ENCODE measurements at regions not wholly inside any gene's neighbourhood (a gene's known extent, or its start where the extent isn't known, plus 50 kb on each side); places are given as distances from the start of the nearest gene placed in this dataset.

DNA sequence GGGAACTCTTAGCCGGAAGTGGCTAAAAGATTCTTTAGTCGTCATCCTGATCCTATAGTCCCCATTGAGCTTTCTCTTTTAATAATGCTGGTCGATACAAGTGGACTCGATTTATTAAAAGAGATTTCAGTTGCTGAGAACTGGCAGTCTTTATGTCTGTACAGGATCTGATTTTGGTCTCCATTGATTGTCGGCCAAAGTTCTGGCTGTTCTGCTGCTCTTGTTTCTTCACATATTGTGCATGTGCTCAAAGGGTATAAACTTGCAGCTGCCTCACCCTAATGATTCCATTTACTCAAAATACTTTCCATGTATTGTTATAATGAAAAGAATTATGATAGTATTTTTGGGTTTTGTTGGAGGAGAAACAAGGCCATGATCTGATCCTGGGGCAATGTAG, 100.7 kb upstream of the CTTNBP2 start:
- Histone ChIP-seq H3K27ac (no peak overlapping the region), H3K4me3 (no peak overlapping the region), H3K9me3 (no peaks in the 10 kb centered on the region), H3K36me3 (no peaks in the 10 kb centered on the region), H3K9ac (ENCODE audit: low read depth in 2 of 2, low read length in 2 of 2) (no peak overlapping the region), H3K4me1 (no peaks in the 10 kb centered on the region), H3K27me3 (no peaks in the 10 kb centered on the region)
- intact Hi-C loops (cut with DNase I), result no loop called here
- no peak for DNase-seq
- TF ChIP-seq, protein P1, sequence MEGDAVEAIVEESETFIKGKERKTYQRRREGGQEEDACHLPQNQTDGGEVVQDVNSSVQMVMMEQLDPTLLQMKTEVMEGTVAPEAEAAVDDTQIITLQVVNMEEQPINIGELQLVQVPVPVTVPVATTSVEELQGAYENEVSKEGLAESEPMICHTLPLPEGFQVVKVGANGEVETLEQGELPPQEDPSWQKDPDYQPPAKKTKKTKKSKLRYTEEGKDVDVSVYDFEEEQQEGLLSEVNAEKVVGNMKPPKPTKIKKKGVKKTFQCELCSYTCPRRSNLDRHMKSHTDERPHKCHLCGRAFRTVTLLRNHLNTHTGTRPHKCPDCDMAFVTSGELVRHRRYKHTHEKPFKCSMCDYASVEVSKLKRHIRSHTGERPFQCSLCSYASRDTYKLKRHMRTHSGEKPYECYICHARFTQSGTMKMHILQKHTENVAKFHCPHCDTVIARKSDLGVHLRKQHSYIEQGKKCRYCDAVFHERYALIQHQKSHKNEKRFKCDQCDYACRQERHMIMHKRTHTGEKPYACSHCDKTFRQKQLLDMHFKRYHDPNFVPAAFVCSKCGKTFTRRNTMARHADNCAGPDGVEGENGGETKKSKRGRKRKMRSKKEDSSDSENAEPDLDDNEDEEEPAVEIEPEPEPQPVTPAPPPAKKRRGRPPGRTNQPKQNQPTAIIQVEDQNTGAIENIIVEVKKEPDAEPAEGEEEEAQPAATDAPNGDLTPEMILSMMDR (IDR thresholded peaks at IDR 0.05), result no peak

DNA sequence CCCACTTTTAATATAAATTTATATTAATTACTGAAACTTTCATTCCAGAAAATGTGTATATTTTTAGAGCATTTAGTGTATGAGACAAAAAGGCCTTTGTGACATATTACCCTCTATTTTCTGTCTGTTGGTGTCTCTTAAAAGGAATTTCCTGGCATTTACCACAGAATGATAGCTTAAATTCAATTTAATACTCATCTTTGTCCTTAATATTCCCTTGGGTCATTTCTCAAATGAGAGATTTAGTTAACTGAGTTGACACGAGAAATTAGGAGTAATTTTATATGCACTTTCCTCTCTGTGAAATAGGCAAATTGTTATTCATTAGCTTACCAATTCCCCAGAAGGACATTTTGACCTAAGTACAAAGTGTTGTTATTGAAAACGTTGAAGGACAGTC, 101.7 kb upstream of the CTTNBP2 start:
- DNase-seq, result no peak
- H3K4me1 ChIP-seq, result no peaks in the 10 kb centered on the region
- no peaks in the 10 kb centered on the region for H3K9me3 ChIP-seq
- no peak overlapping the region for H3K9ac ChIP-seq (ENCODE audit: low read depth in 2 of 2, low read length in 2 of 2)
- TF ChIP-seq, protein P1 (IDR thresholded peaks at IDR 0.05), result no peak
- H3K27ac ChIP-seq, result no peak overlapping the region
- no peaks in the 10 kb centered on the region for H3K36me3 ChIP-seq
- intact Hi-C loops (cut with DNase I), result no loop called here
- no peak overlapping the region for H3K4me3 ChIP-seq
- H3K27me3 ChIP-seq, result no peaks in the 10 kb centered on the region

DNA sequence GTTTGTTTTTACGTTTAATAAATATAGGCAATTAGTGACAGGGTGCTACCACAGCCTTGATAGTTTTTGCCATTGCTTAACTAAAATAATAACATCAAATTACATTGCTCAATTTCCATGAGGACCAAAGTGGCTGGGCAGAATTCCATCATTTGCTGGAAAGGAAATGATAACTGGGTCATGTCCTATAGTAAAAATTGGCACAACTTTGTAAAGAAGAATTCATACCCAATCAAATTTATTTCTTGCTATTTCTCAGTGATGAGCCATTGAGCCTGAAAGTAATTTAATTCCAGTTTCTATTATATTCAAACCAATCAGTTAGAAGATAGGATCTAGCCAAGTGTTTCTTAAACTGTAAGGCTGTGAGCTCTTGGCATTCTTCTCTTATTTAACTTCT, 102.2 kb upstream of the CTTNBP2 start:
- DNase-seq, result no peak
- no peaks in the 10 kb centered on the region for H3K27me3 ChIP-seq
- TF ChIP-seq, protein P1 (IDR thresholded peaks at IDR 0.05), result no peak
- H3K4me1 ChIP-seq, result no peaks in the 10 kb centered on the region
- H3K9ac ChIP-seq (ENCODE audit: low read depth in 2 of 2, low read length in 2 of 2), result no peak overlapping the region
- H3K4me3 ChIP-seq, result no peak overlapping the region
- H3K9me3 ChIP-seq, result no peaks in the 10 kb centered on the region
- intact Hi-C loops (cut with DNase I), result no loop called here
- no peaks in the 10 kb centered on the region for H3K36me3 ChIP-seq
- H3K27ac ChIP-seq, result no peak overlapping the region

DNA sequence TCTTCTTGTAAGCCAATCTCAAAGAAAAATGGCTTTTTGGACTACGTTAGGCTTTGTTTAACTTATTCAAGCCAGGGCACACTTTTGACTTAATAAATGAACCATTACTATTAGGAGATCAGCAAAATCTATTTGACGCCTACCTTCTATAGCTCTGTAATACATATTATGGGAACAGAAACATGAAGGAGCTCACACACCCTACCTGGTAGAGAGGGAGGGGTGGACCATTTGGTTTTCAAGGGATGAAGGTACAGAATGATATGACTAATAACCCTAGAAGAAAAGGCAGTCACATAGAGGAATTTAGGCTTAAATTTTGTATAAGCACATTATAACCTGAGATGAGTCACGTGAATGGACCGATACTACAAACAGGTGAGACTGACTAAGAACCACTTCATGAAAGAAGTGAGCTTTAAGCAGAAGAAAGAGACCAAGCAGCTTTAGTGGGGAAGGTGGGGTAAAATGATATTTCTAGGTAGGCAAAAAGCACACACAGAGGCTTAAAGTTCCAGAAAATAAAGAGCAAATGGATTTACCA, 106.8 kb upstream of the CTTNBP2 start:
- Histone ChIP-seq H3K4me1 (peaks cover 7% of the 10 kb centered on the region), H3K9me3 (no peaks in the 10 kb centered on the region), H3K36me3 (no peaks in the 10 kb centered on the region), H3K4me3 (no peak overlapping the region), H3K27ac (no peak overlapping the region), H3K9ac (ENCODE audit: low read depth in 2 of 2, low read length in 2 of 2) (no peak overlapping the region), H3K27me3 (no peaks in the 10 kb centered on the region)
- TF ChIP-seq, protein P1 (IDR thresholded peaks at IDR 0.05), result no peak
- no peak for DNase-seq
- intact Hi-C loops (cut with DNase I), result no loop called here

DNA sequence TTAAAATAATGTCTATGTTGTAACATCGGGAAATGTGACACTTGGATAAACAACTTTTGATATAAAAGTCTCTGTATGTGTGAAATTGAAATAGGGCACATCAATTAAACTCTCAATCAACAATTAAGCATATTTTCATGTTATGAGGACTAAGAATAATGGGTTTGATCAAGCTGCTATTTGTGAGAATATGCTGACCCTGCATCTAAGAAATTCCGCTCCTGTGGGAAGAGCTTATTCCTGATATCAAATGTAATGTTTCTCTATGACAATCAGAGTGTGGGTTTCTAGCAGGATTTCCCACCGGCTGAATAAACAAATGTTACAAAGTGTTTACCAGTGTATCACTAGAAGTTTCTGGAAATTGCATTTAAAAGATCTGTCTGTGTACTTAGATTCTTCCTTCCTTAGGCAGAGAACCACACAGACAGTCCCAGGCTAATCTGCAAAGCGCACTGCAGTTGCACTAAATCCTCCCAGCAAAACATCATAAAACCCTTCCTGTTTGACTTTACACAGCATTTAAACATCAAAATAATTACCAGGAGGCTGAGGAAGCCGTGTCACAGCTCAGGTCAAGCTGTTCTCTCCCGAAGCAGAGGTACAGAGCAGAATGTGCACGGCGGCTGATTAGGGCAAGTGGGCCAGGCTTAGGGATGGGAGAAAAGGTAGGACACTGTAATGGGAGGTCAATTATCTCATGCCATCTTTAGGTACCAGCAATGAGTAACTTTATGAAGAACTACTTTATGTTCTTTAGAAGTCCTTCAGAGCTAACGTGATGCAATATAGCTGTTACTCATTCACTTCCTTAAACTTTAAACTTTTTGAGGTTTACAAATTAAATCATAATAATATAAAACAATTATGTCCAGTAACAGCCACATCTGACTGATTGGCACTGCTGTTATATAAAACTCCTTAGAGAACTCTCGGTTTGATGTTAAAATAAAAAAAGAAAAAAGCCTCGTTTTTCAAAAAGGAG, 109.1 kb upstream of the CTTNBP2 start:
- peaks cover 7% of the 10 kb centered on the region for H3K4me1 ChIP-seq
- H3K9ac ChIP-seq (ENCODE audit: low read depth in 2 of 2, low read length in 2 of 2), result no peak overlapping the region
- intact Hi-C loops (cut with DNase I), result no loop called here
- DNase-seq, result no peak
- H3K9me3 ChIP-seq, result no peaks in the 10 kb centered on the region
- H3K27ac ChIP-seq, result no peak overlapping the region
- H3K4me3 ChIP-seq, result no peak overlapping the region
- TF ChIP-seq, protein P1 (IDR thresholded peaks at IDR 0.05), result no peak
- no peaks in the 10 kb centered on the region for H3K36me3 ChIP-seq
- H3K27me3 ChIP-seq, result no peaks in the 10 kb centered on the region

Measured in colonic mucosa (tissue), 4 donors.